Activated gamma-delta T cell treated with Interleukin-2 at 50 U/mL for 16 hours (primary cell): ENCODE measurements at regions not wholly inside any gene's neighbourhood (a gene's known extent, or its start where the extent isn't known, plus 50 kb on each side); places are given as distances from the start of the nearest gene placed in this dataset.

Experiments used
- DNase-seq: peaks from one replicate; pipeline ENCODE4 v3.0.0-alpha.2; 2020

DNA sequence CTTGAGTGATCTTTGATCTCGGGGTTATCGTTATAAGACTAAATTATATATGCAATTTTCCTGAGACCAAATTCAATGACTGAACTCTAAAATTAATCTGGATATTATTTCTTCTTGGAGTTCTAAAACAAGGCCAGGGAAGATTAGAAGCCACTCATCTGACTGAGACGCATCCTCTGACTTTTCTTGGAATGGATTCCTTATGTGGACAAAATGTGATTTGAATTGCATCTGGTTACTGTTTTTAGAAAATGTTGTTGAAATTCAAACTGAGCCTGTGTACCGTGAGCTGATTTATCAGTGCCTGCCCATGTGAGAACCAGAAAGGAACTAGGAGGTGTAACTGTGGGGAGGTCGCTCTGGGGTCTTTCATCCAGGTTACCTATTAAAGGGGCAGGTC, 330.8 kb downstream of the OSR1 start:
- DNase-seq, result no peak

DNA sequence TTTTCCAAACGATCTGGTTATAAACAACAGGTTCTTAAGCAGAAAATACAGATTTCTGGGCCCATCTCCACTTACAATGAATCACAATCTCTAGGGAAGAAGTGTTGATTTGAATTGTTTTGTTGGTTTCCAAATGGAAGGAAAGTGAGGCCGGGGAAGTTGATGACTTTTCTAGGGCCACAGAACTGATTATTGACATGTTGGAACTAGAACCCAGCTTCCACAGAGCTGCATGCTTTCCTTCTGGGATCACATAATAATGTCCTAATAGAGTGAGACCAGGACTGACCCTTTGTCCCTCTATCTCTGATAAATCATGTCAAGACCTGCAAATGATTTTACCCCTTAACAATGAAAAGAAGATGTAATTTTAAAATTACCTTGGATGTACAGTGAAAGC, 332.2 kb downstream of the OSR1 start:
- DNase-seq, result no peak

- no peak for DNase-seq
Observed at GRCh38 chr2:19022334-19022733, 336.1 kb downstream of the OSR1 start.

GRCh38 chr2:19021721-19022120, 336.7 kb downstream of the OSR1 start:
- DNase-seq, result no peak

DNA sequence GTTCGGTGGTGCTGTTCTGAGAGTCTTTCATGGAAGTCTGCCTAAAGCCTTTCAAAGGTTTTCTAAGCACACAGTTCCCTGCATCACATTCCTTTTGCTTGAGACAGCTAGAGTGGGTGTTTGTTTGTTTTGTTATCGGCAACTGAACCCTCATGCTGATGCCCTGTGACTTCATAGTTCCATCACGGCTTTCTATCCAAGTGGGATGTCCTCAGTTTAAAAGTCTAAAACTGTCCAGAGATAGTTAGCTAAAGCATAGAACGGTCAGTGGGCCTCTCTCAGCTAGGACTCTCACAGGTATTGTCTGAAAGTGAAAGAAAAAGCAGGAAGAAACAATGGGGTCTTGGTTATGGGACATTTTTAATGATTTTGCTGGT, 337.3 kb downstream of the OSR1 start:
- DNase-seq, result no peak

GRCh38 chr2:19020144-19021099, 338.0 kb downstream of the OSR1 start:
- DNase-seq, result no peak

DNA sequence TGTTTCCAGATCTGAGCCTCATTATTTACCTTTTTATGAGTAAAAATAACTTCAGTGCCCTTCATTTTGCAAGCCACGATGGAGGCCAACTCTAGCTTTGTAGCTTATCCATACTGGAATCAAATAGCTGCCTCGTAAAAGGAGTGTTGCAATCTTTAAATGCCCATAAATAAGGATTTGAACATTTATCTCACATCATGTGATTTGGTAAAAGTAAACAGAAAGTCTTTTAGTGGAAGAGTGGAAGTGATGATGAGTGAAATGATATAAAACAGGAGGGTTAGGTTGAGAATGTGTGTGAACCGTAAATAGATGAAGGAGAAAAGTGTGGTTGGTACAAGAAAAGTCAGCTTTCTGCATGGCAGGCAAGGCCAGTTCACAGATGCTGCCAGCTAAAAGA, 348.9 kb downstream of the OSR1 start:
- DNase-seq, result no peak

- no peak for DNase-seq
Observed at GRCh38 chr2:19003554-19003953, 354.9 kb downstream of the OSR1 start.

DNA sequence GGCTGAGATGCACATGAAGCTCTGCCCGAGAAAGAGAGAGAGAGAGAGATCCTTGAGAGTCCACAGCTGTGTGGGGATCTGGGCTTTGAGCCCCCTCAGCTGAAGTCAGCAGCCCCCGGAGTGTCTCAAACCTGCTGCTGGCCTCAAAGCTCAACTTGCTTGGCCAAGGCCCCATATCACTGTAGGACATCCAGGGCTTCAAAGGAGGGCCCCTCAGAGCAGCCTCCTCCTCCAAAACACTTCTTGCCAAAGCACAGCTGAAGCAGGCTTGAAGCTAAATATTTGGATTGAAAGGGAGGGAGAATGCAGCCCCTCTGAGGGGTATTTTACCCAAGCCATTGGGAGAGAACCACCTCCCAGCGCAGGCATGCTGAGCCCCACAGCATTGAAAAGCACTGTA, 357.6 kb downstream of the OSR1 start:
- DNase-seq, result no peak

GRCh38 chr2:18999198-18999597, 359.2 kb downstream of the OSR1 start:
- DNase-seq, result no peak

GRCh38 chr2:18998491-18998890, 359.9 kb downstream of the OSR1 start:
- DNase-seq, result no peak

DNA sequence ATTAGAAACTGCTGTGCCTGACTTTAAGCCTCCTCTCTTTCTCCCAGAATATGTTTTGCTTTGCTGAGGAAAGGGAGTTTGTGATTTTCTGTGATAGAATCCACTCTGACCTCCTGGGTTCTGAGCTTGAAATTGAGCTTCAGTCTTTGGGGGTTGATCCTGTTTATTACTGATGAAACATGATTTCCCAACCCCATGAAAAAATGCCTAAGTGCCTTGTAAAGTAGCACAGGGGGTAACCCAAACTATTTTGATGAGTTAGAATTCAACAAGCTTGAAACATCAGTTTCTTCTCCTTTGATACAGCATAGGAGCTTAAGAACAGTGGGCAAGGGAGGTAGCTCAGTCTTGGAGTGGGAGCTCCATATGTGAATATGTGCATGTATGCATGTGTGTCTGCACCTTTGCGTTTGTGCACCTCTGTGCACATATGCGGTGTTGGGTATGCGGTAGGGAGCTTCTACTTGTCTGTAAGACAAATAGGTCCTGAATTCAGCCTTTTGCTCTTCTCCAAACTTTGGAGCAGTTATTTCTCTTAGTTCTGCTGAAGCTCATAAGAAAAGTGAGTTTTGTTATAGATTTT, 364.6 kb downstream of the OSR1 start:
- no peak for DNase-seq

DNA sequence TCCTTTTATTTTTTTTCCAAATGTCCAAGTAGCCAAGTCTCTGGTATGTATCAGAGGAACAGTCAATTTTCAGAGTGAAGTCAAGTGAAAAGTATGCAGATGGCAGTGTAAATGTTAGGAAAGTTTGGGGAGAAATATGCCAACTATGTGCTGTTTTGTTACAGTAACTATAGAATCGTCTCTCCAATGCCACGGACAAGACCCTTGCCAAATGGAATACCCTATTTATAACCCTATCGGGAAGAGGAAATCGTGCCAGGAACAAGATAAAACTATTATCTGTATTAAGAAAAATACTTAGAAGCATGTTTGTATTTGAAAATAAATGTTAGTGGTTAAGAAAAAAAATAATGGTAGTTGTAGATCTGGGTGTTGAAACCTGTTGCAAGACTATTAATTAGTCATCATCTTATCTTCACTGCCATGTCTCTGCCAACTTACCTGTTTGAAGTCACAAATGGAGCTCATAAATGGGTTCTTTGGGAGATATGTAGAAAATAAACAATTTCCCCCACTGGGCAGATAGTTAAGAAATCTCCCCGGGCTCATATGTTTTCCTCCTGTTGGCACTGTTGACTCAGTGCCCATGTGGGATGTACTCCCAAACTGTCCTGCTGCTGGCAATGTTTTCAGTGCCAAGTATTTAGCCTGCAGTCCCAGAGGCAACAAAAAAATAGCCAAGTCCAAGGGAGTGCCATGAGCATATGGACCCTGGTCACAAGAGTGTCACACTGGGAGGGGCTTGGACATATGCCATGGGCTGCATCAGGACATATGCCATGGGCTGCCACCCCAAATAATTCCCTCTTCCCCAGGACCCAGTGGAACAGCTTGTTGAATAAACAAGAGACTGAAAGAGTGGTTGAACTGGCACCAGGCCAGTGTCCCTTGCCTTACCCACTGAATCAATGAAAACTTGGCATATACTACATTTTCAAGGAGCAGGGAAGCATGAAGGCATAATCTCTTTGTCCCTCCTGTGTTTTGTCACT, 366.9 kb downstream of the OSR1 start:
- no peak for DNase-seq

DNA sequence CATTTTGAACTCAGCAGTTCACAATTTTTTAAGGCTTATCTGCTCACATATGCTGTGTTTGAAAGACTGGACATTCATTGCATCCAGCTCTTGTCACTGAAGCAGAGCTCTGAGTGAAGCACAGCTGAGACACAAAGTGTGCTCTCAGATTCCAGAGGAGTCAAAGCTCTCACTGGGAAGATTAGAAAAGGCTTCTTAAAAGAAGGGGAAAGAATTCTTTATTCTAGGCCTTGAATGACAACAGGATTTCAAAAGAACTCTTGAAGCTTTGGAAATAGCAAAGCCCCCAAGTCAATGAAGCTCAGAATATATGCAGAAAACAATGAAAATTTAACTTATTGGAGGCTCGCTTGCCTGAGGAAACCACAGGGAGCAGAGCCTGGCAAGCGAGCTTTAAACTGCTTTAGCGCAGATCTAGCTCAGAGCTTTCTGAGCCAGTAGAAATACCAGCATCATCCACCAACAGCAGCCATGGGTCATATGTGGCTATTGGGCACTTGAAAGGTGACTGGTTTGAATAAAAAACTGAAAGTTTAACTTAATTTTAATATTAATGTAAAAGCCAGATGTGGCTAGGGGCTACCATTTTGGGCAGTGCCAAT, 369.7 kb downstream of the OSR1 start:
- no peak for DNase-seq

GRCh38 chr2:18987592-18988073, 370.8 kb downstream of the OSR1 start:
- no peak for DNase-seq

- no peak for DNase-seq
Observed at GRCh38 chr2:18987016-18987415, 371.4 kb downstream of the OSR1 start.

GRCh38 chr2:18986046-18986445, 372.4 kb downstream of the OSR1 start:
- DNase-seq, result no peak

DNA sequence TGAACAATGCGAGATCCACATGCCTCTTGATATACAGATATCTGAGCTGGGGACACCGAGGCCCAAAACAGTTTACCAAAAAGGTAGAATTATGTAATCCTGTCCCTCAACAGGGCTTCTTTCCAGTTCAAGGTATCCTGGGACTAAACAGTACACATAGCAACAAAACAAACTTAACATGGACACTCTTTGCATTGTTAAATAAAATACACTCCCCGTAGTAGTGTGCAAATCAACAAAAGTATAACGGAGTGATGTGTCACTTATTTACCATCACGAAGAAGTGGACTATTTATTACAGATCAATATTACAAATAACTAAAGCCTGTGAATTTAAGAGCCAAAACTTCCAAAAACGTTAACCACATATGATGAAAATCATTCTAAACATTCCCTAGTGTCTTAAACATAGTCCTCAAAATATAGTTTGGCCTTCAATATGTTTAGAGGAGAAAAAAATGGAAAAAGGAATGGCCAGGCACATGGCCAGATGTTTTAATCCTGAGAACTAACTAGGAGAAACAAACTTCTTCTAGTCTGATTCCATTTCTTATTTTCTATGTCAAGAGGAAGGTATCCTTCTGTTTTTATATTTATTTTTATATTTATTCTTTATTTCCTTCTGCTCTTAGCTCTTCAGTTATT, 377.5 kb downstream of the OSR1 start:
- DNase-seq, result no peak

DNA sequence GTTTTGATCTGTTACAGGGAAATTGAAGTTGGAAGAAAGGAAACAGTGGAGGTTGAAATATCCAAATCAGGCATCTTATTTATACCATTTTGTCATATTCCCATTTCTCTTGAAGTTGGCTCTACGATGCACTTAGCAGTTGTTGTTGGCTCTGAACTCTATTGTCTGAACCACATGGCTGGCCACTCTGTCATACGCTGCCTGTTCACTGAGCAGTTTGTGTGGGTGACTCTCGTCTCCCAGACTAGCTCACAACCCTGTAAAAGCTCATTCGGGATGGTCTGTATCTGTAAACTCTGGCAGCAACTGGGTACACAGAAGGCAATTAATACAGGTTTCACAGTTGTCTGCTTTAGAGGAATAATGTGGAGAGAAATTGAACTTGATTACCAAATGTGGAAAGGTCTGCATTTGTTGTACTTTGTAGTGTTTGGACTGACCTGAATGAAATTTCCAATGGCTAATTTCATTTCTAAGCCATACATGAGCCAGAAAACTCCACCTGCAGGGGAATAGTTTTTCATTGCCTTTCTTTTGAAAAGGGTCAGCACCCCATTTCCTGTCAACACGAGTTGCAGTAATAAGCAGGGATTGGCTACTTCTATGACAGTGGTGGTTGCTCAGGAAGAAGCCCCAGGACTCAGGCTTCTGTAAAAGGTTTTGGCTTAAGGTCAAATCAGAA, 378.2 kb downstream of the OSR1 start:
- DNase-seq, result no peak

DNA sequence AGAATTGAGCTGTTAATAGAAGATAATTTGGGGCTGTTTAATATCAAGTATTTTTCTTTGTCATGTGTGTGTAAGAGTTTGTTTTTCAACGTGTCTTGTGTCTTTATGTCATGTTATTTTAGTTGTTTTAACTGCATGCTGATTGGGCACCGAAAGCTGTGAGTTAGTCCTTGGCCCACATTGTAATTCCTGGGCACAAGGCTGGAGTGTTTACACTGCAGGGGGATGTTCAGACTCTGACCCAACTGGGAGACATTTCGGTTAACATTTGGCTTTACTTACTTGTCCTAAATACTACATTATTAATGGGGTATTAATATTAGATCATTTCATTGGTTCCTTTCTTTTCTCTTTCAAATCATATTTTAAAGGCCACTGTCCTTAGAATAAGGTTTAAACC, 381.0 kb downstream of the OSR1 start:
- DNase-seq, result no peak

- DNase-seq, result no peak
Observed at GRCh38 chr2:18976168-18976961, 382.1 kb downstream of the OSR1 start.
